A549 (cell line): ENCODE measurements at regions not wholly inside any gene's neighbourhood (a gene's known extent, or its start where the extent isn't known, plus 50 kb on each side); places are given as distances from the start of the nearest gene placed in this dataset.

Source experiments
- ZFP36 ChIP-seq: fragments of 450-650 bp; IDR thresholded peaks from 2 replicates; pipeline ENCODE4 v1.6.1; 2014; ENCODE audit warnings: borderline replicate concordance; ENCODE audit not compliant: partially characterized antibody
- TF ChIP-seq, protein P1 (sequence below): fragments of >200 bp; sonication (Bioruptor Twin); formaldehyde crosslinking; IDR thresholded peaks from 3 replicates; pipeline ENCODE4 v1.5.1; 2016
- TF ChIP-seq, protein P2 (sequence below): IDR thresholded peaks from 2 replicates; pipeline ENCODE4 v1.6.1; 2012; ENCODE audit warnings: low read depth, borderline replicate concordance

DNA sequence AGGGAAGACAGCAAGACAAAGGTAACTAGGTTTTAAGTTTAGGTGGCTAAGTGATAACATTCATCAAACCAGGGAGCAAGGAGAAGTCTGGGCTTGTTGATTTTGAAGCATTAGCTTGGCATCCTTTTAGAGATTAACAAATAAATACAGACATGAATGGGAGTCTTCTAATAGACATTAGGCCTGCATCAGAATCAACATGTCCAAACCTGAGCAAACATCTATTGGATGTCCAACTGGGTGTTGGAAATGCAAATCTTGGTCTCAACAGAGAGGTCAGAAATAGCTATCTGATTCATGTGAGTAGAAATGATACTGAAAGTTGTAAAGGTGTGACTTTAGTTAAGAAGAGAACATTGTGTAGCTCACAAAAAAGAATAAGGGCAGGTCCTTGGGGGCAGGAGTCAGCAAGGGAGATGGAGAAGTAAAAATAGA is 85.5 kb upstream of the RND3 start:
- TF ChIP-seq, protein P1, sequence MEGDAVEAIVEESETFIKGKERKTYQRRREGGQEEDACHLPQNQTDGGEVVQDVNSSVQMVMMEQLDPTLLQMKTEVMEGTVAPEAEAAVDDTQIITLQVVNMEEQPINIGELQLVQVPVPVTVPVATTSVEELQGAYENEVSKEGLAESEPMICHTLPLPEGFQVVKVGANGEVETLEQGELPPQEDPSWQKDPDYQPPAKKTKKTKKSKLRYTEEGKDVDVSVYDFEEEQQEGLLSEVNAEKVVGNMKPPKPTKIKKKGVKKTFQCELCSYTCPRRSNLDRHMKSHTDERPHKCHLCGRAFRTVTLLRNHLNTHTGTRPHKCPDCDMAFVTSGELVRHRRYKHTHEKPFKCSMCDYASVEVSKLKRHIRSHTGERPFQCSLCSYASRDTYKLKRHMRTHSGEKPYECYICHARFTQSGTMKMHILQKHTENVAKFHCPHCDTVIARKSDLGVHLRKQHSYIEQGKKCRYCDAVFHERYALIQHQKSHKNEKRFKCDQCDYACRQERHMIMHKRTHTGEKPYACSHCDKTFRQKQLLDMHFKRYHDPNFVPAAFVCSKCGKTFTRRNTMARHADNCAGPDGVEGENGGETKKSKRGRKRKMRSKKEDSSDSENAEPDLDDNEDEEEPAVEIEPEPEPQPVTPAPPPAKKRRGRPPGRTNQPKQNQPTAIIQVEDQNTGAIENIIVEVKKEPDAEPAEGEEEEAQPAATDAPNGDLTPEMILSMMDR: no peak
- TF ChIP-seq ZFP36: no peak
- TF ChIP-seq, protein P2, sequence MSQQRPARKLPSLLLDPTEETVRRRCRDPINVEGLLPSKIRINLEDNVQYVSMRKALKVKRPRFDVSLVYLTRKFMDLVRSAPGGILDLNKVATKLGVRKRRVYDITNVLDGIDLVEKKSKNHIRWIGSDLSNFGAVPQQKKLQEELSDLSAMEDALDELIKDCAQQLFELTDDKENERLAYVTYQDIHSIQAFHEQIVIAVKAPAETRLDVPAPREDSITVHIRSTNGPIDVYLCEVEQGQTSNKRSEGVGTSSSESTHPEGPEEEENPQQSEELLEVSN: no peak
